ENCODE measurements at regions not wholly inside any gene's neighbourhood (a gene's known extent, or its start where the extent isn't known, plus 50 kb on each side); places are given as distances from the start of the nearest gene placed in this dataset.
"Not testable (repeated sequence)": the region's sequence is repeated elsewhere in the genome, so short reads cannot be mapped to it uniquely, and the experiment has no call there.

DNA sequence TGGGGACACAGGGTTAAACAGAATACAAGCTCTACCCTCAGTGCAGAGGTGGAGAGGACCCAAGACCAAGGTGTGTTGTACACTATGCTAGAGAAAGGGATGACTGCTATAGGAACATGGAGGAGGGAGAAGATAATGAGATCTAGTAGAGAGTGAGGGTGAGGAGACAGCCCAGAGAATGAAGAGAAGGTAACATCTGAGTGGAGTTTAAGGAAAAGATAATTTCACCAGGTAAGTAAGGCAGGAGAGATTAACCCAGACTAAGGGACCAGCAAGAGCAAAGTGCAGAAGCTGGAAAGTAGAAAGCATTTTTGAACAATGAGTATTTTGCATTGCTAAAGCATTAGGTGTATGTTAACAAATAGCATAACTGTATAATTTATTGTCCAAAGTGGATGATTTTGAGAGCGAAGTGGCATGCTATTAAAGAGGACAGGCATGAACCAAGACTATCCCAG is 128.8 kb downstream of the RASSF10 start:
- no peak for DNase-seq

DNA sequence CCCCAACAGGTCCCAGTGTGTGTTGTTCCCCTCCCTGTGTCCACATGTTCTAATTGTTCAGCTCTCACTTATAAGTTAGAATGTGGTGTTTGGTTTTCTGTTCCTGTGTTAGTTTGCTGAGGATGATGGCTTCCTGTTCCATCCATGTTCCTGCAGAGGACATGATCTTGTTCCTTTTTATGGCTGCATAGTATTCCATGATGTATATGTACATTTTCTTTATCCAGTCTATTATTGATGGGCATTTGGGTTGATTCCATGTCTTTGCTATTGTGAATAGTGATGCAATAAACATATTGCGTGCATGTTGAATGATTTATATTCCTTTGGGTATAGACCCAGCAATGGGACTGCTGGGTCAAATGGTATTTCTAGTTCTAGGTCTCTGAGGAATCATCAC is 130.0 kb downstream of the RASSF10 start:
- not testable (repeated sequence) for DNase-seq

DNA sequence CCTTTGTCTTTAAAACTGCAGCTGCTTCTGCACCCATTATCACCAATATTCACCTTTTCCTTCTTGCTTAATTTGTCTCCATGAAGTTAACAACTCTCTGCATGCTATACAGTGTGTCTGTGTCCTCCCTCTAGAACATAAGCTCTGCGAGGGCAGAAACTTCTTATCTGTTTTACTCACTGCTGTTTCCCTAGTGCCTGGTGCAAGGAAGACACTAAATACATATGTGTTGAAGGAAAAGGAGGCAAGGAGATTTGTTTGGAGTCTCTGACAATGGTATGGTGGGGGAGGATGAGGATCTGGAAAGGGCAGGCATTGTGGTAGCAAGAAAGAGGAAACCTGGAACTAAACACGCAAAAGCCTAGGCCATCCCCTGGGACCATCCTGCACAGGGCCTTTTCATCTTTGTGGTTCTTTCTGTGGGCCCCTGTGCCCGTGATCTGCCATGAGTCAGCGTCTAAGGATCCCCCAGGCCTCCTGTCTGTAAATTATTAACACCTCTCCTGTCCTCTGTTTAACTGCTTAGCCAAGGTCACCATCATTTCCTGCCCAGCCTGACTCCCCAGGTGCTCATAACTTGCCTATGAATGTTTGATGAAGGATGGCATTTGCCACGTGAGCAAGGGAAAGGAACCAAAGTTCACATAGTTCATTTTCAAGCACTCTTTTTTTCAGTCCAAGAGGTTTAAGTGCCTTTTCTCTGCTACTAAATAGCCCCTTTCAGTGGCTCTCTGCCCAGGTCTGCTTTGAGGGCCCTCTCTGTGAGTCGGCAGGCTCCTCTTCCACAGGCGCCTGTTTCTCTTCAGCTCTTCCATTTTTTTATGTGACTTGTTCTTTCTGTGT is 131.1 kb downstream of the RASSF10 start:
- DNase-seq: no peak

DNA sequence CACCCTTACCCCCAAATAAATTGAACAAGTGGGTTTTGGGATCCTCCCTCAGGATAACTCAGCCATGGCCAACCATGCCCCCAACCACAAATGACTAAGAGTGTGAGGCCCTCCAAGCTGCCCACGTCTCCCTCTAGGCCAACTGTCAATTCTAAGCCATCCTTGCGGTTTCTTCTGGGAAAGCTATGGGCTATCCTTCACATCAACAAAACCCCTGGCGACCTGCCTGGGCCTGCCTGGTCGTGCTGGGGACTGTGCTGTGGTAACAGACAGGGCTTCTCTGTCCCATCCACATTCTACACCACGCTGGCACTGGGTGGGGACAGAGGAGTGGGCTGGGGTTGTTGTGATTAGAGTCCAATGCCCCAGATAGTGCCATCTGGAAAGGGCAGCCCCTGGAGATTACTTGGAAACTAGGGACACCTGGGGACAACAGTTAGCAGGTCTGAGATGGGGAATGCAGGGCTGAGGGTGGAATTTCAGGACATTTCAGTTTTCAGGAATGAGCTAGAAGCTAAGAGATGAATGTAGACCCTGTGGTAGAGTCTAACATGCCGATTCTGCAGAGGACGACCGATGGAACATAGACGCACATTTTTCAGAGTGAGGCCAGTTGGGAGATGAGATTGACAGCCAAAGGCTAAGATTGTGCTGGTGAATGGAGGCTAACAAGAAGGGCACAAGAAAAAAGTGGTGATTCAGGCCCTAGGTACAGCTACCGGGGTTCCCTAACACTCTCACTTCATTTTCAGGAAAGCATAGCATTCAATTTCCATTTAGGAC is 131.9 kb downstream of the RASSF10 start:
- no peak for DNase-seq

DNA sequence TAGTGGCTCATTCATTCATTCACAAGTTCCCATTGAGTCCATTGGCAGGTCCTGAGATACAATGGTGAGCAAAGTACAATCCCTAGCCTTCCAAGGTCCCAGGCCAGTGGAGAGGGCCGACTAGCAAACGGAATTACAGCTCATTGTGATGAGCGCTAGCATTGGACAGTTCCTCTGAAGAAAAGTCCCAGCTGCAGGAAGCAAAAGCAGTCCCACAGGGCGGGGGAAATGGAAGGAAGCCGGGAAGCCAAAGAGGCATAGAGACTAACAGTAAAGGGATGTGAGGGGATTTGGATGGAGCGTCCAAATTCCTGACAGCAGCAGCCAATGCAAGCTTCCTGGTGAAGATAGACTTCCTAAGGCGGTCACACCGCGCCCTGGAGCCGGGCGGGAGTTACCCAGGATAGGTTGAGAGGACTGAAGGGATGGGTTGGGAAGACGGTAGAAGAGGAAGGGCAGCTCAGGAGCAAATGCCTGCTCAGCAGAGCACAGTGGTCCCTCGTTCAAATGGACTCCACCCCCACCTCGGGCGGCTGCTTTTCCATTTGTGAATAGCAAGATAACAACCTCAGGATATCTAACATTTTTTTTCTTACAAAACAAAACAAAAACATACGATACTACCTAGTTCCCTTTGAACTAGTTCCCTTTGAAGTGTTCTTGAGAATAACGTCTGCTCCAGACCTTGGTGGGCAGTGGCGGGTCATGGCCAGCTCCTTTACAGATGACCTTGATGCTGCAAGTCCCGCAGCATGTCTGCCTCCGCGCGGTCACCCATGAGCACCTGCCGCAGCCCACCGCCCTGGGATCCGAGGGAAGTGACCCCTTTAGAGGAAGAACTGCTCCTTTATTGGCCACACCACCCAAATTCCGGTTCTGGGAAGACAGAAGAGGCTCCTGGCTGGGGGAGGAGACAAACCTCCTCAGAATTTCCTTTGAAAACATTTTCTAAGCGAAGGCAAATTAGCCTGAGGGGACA is 132.9 kb downstream of the RASSF10 start:
- no peak for DNase-seq

DNA sequence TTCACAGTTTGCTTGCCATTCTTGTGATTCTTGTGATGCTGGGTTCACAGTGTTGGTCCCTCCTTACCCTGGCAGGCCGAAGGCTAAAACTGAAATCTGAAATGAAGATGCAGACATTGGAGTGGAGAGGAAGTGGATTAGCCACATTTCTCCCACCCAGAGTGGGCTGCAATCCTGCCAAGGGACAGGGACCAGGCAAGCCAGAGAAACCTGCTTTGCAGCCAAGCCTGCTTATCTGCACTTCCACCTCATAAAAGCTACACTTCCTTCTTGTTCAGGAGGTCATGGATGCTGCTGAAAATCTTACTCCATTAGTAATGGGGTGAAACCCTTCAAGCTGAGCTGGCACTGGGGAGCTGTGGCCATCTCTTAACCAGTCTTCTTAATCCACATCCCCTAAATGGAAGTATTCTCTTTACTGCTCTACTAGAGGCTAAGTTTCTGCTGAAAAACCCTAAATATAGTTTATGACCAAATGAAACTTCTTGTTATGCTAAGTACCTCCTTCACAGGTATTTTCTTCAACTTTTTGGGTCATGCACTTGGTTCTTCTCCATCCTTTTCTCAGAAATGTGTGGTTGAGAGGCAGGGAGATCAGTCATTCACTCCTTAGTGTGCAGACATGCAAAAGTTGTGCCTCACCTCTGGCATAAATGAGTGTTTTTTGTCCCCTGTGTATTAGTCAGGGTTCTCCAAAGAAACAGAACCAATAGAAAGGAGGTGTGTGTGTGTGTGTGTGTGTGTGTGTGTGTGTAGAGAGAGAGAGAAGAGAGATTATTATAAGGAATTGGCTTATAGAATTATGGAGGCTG is 133.9 kb upstream of the BMAL1 start:
- no peak for DNase-seq

DNA sequence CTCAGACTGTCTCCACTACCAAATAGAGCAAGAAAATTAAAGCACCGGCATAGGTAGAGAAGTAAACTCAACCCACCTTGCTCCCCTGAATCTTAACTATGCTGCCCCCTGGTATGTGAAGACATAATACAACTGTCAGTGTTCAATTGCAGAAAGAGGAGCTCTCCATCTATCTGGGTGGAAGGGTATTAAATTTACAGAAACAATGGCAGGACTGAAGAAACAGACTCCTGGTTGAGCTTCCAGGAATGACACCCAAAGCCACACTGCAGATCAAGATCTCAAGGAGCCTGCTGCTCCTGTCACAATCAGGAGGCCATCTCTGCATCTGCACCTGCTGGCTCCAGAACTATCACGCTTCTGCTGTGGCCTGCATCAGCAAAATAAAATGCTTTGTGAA is 132.1 kb upstream of the BMAL1 start:
- no peak for DNase-seq

DNA sequence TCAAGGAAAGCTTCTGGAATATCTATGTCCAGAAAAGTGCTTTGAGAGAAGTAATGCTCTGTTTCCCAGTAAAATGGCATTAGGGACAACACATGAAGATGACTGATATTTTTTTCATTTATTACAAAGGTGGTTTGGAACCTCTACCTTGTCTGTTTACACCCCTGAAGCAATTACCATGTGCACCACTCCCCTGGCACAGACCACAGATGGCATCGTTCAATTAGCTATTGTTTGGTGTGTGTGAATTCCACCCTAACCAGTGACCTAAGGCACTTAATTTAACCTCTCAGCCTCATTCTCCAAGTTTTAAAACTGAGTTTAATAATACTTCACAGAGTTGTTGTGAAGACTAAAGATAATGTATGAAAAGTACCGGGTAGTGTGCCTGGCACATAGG is 127.6 kb upstream of the BMAL1 start:
- DNase-seq: no peak

DNA sequence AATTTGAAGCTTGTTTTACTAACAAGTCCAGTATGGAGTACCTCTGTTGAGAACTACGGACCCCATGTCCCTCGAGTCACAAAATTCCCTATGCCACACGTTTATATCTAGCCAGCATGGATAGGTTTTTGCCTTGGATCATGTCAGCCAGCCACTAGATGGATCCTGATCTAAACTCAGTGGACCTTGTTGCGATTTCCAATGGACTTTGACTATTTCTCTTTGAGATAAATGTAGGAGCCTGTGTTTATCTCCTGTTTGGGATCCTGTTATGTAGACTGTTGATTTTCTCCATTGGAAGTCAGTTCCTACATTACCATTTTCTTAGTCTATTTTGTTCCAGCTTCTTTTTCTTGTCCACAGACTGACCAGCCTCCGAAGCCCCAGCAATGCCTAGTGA is 127.1 kb upstream of the BMAL1 start:
- DNase-seq: no peak

DNA sequence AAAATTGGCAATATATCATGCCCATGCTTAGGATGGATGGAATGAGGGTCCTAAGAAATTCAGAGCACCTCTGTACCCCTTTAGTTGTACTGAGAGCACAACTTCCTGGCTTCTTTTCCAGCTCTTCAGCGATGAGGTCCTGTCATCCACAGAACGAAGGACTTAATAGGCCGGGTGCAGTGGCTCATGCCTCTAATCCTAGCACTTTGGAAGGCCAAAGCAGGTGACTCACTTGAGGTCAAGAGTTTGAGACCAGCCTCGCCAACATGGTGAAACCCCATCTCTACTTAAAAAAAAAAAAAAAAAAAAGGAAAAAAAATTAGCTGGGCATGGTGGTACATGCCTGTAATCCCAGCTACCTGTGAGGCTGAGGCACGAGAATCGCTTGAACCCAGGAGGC is 125.3 kb upstream of the BMAL1 start:
- no peak for DNase-seq

DNA sequence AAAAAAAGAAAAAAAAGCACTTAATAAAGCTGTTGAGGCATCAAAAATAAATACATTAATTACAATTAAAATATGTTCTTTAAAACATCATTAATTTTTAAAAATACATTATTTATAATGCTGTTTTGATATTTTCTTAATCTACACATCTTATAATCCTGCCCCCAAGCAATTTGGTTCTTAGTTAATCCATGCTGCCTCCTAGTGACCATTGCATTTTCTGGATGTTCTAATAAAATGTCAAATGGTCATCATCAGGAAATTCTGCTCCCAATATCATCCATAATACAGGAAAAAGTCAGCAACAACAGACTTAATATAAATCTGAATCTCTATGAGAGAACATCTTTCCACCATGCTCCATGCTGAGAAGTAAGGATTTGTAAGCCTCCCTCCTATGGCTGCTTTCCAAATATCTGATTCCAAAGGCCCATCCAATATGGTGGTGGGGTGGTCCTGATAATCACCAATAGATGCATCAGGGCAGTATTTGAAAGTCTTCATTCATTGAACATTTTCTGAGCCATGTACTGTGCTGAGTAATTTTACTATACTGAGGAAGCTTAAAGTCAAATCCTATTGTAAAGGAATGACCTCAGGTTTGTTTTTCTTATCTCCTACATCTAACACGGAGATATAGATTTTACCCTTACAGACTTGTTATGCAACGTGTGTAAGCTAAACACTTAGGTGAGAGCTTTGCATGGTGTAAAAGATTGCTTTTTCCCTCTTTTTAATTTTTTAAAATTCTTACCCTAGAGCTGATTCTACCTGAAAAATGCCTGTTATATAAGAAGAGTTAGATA is 124.7 kb upstream of the BMAL1 start:
- no peak for DNase-seq

DNA sequence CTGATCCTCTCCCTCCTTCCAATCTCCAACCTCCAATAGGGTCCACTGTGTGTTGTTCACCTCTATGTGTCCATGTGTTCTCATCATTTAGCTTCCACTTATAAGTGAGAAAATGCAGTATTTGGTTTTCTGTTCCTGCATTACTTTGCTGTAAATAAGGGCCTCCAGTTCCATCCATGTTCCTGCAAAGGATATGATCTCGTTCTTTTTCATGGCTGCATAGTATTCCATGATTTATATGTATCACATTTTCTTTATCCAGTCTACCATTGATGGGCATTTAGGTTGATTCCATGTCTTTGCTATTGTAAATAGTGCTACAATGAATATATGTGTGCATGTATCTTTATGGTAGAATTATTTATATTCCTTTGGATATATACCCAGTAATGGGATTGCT is 123.2 kb upstream of the BMAL1 start:
- not testable (repeated sequence) for DNase-seq

DNA sequence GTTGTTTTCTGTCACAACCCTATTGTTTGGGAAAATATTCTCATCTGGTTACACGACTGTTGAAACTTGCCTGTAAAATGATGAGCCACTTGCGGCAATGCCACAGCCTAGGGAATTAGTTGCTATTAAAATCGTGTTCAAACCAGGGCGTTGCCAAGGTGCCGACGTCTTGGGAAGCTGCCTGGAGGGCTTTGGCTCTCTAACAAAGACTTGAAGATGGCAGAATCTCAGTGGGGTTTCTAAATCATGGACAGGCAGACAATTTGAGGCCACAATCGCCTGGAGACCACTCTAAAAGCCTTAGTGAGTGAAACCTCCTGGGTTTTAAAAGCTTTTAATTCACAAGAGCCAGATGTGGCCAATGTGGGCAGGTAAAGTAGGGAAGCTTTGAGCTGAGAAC is 117.2 kb upstream of the BMAL1 start:
- DNase-seq: no peak

DNA sequence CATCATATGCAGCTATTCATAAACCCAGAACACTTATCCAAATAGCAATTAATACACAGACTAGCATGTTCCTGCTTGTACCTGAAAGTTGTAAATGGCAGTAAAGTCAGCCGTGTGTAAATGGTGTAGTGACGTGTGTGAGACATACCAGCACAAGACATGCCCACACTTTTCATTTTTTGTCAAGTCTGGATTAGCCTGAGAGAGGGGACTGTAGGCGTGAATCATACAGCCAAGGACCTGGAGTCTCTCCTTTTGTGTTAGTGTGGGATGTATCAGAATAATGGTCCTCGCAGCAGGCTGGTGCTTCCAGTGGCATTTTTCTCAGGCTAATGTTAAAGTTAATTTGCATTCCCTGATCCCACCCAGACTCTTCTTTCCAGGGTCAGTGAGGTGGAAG is 116.8 kb upstream of the BMAL1 start:
- DNase-seq: no peak

DNA sequence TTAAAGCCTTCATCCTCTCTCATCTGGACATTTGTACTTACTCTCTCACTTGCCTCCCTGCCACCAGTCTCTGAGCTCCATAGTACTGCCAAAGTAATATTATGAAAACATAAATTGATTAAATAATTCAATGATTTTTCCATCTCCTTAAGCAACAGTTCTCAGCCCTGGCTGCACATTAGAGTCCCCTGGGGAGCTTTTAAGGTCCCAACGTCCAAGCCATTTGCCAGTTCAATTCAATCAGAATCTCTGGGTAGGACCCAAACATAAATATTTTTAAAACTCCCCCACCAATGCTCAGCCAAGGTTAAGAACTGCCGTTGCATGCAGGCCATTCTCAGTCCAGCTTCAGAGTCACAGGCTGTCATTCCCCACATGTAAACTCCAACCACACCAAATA is 114.4 kb upstream of the BMAL1 start:
- DNase-seq: no peak

DNA sequence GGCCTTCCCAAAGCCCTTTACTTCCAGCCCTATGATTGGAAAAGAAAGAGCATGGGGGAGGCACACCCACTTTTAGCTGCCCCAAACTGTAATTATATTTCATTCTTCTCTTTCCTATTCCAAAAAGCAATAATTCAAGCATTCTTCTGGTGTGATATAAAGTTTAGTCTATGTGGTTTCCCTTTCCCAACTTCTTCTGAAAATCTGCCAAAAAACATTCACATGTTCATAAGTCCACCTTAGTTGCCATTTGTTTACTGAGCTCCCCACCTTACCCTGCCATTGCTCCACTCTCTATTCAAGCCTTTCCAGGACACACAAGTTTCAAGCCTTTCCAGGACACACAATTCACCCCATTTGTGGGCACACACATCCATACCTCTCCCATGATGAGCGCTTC is 111.6 kb upstream of the BMAL1 start:
- DNase-seq: no peak

DNA sequence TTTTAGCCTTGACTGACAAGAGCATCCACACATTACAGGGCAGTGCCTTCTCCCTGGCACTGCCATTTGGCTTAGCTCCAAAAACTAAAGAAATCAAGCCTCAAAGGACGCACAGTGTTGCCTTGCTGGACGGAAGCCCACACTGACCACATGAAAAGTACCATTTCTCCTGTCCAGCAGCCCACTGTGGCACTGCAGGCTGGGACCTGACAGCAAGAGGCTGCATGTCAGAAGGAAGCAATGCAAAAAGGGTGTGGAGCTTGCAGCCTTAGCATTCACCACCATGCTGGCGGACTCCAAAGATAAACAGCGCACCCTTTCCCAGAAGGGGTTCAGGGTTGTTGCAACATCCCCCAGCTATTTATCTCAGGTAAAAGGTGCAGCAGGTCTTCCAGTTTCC is 109.3 kb upstream of the BMAL1 start:
- no peak for DNase-seq

DNA sequence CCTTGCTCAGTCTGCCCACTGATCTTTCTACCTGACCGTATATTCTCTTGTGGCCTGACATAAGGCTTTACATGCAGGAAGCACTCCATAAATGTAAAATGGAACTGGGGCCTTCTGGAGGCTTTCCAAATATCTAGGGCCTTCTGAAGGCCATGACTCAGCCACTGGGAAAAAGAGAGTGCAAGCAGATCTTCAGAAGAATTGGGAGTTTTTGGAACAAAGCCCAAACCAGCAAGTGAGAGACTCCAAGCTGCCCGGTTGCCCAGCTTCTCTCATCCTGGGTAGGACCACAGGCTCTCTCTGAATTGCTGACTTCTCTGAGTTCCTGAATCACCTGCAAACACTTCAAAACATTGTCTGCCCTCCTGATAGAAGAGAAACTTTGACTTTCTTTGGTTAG is 107.9 kb upstream of the BMAL1 start:
- DNase-seq: no peak

DNA sequence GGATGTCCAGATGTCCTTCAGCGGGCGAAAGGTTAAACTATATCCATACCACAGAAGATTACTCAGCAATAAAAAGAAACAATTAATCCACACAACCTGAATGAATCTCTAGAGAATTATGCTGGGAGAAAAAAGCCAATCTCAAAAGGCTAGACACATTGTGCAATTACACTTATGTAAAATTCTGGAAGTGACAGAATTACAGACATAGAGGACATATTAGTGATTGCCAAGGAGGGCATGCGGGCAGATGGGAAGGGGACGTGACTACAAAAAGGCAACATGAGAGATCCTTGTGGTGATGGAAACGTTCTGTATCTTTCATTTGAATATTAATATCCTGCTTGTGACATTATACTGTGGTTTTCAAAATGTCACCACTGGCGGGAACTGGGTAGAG is 103.5 kb upstream of the BMAL1 start:
- DNase-seq: no peak

DNA sequence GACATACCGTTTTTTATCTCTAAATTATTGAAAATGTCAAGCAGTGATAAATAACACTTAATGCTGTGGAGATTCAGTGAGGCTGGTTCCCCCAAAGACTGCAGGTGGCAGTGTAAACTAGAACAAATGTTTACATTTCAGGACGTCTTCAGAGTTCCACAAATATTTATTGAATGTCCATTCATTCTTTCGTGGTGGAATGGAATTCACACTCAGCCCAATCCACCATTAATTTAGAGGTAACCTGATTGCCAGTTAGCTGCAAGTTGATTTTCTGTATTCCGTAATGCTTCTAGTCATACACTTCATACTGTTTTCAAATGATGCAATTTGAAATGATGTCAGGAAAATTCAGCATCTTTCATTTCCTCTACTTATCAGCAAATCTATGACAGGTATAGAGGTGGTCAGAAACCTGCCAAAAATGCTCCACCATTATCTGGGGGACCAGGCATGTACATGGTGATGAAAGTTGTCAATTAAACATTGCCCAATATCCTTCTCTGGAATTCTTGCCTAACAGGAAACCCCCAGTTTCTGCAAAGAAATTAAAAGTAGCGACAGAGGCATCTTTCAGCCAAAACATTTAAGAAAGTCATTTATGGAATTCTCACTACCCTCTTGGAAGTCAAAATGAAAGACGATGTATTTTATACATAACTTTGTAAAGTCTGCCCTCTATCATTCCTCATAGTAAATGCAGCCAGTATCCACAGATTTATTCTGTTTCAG is 94.3 kb upstream of the BMAL1 start:
- peak; percentile 9 to 49 for DNase-seq

DNA sequence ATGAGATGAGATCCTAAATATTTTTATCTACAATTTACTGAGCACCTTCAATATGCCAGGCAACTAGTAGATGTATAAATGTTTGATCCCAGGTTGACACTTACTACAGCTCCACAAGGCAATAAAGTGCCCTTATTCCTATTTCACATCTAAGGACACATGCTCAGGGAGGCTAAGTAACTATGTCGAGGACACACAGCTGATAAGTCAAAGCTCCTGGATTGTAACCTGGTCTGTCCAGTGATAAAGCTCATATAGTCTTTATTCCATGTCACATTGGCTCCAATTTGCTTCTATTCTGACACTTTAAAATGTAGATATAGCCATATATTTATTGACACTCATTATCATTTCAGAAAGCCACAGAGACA is 93.8 kb upstream of the BMAL1 start:
- DNase-seq: no peak

All from inflammatory macrophage treated with lipopolysaccharide for 1 hour (primary cell).